ENCODE measurements at regions not wholly inside any gene's neighbourhood (a gene's known extent, or its start where the extent isn't known, plus 50 kb on each side); places are given as distances from the start of the nearest gene placed in this dataset.

GRCh38 chr1:30381671-30382365 is 341.6 kb downstream of the MATN1 start:
- no peak for DNase-seq
- no peak overlapping the region for H3K4me3 ChIP-seq
- H3K4me1 ChIP-seq = peaks cover 4 to 6% of the 10 kb centered on the region in 2 donors
- H3K27me3 ChIP-seq = no peaks in the 10 kb centered on the region
- H3K36me3 ChIP-seq = no peaks in the 10 kb centered on the region
- intact Hi-C loops (cut with DNase I; ENCODE audit: low total_unique reads) (loop anchor here (5.0 kb wide), 1 partner anchor 140 kb away; no protein-coding TSS in a partner anchor), in situ Hi-C loops (cut with MboI; ENCODE audit: low sequenced_read_pairs in 4 of 4) (loop anchor here in 2 of 4 donors (10.0 to 25.0 kb wide), 2 partner anchors 1145 to 1147 kb away; partner anchors contain the start of genes MECR (in 2 of the 2) and PTPRU (in 2 of the 2))
- no peak for ATAC-seq
- no peak overlapping the region for H3K27ac ChIP-seq
- H3K9me3 ChIP-seq = no peaks in the 10 kb centered on the region
- TF ChIP-seq, protein P1, sequence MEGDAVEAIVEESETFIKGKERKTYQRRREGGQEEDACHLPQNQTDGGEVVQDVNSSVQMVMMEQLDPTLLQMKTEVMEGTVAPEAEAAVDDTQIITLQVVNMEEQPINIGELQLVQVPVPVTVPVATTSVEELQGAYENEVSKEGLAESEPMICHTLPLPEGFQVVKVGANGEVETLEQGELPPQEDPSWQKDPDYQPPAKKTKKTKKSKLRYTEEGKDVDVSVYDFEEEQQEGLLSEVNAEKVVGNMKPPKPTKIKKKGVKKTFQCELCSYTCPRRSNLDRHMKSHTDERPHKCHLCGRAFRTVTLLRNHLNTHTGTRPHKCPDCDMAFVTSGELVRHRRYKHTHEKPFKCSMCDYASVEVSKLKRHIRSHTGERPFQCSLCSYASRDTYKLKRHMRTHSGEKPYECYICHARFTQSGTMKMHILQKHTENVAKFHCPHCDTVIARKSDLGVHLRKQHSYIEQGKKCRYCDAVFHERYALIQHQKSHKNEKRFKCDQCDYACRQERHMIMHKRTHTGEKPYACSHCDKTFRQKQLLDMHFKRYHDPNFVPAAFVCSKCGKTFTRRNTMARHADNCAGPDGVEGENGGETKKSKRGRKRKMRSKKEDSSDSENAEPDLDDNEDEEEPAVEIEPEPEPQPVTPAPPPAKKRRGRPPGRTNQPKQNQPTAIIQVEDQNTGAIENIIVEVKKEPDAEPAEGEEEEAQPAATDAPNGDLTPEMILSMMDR (IDR thresholded peaks at IDR 0.05 in 4 of 5, conservative IDR thresholded peaks at IDR 0.05 in 1 of 5) = no peak
- TF ChIP-seq POLR2A (IDR thresholded peaks at IDR 0.05) = no peak

DNA sequence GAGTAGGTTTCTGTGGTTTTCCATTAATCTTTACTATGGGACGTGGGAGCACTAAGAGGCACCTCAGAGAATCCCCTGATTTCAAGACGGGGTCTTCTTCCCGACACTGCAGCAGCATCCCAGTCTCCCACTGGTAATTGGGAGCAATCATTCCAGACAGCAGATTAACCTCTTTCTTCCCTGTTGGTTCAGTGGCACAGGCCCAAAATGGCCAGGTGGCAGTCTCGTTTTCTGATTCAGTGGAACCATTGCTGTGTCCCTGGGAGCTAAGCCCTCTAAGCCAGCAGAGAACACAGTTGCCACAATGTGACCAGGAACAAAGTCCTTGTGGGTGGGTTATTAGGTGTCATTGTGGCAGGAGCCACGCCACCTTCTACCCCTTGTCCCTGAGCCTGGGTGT is 342.1 kb downstream of the MATN1 start:
- DNase-seq = no peak
- no peak for TF ChIP-seq POLR2A (IDR thresholded peaks at IDR 0.05)
- TF ChIP-seq, protein P1 (IDR thresholded peaks at IDR 0.05 in 4 of 5, conservative IDR thresholded peaks at IDR 0.05 in 1 of 5) = no peak
- H3K27me3 ChIP-seq = no peaks in the 10 kb centered on the region
- intact Hi-C loops (cut with DNase I; ENCODE audit: low total_unique reads) (loop anchor here (5.0 kb wide), 1 partner anchor 141 kb away; no protein-coding TSS in a partner anchor), in situ Hi-C loops (cut with MboI; ENCODE audit: low sequenced_read_pairs in 4 of 4) (loop anchor here in 2 of 4 donors (10.0 to 25.0 kb wide), 2 partner anchors 1144 to 1146 kb away; partner anchors contain the start of genes MECR (in 2 of the 2) and PTPRU (in 2 of the 2))
- no peaks in the 10 kb centered on the region for H3K9me3 ChIP-seq
- H3K4me1 ChIP-seq = peaks cover 4 to 6% of the 10 kb centered on the region in 2 donors
- H3K27ac ChIP-seq = no peak overlapping the region
- no peaks in the 10 kb centered on the region for H3K36me3 ChIP-seq
- no peak for ATAC-seq
- no peak overlapping the region for H3K4me3 ChIP-seq

- no peak for ATAC-seq
- Histone ChIP-seq H3K36me3 (no peaks in the 10 kb centered on the region), H3K4me1 (peaks cover 4 to 6% of the 10 kb centered on the region in 2 donors), H3K27me3 (no peaks in the 10 kb centered on the region), H3K4me3 (no peak overlapping the region), H3K9me3 (no peaks in the 10 kb centered on the region), H3K27ac (no peak overlapping the region)
- in situ Hi-C loops (cut with MboI; ENCODE audit: low sequenced_read_pairs in 4 of 4) = loop anchor here in 2 of 4 donors (10.0 to 25.0 kb wide), 2 partner anchors 1143 to 1146 kb away; partner anchors contain the start of genes MECR (in 2 of the 2) and PTPRU (in 2 of the 2)
- no peak for DNase-seq
- TF ChIP-seq, protein P1 (IDR thresholded peaks at IDR 0.05 in 4 of 5, conservative IDR thresholded peaks at IDR 0.05 in 1 of 5) = no peak
- TF ChIP-seq POLR2A (IDR thresholded peaks at IDR 0.05) = no peak
- intact Hi-C loops (cut with DNase I; ENCODE audit: low total_unique reads) = loop anchor here (1.0 to 5.0 kb wide), 3 partner anchors 142 to 1144 kb away; partner anchors contain the start of gene PTPRU
Observed at GRCh38 chr1:30380625-30380984, 342.8 kb downstream of the MATN1 start.

DNA sequence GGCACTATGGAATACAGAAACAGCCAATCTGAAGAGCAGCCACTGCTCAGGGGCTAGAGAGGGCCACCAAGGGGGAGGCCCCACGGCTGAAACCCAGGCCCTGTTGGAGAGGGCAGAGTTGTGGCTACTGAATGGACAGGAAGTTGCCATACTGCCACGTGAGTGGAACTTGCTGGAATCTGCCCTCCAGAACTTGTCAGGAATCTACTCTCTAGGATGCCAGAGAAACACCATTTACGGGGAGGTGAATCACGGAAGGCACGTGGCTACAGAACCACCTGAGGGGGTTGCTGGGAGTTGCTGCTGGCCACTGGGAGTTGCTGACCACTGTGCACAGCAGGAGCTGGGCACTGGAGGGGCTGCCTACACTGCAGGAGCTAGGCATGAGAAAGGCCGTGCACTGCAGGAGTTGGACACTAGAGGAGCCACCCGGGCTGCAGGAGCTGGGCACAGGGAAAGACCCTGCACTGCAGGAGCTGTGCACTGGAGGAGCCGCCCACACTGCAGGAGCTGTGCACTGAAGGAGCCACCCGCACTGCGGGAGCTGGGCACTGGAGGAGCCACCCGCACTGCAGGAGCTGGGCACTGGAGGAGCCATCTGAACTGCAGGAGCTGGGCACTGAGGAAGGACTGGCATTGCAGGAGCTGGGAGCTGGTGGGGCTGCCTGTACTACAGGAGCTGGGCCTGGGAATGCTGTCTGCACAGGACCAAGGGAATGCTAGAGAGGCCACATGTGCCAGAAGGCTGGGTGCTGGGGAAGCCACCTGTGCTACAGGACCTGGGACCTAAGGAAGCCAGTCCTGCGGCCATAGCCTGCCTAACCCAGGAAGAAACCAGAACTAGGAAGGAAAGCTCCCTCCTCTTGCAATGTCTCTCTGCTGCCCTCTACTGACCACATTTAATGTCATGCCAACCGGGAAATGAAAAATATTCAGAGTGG is 343.4 kb downstream of the MATN1 start:
- DNase-seq = peak; percentile 18 to 31
- TF ChIP-seq, protein P1 (IDR thresholded peaks at IDR 0.05 in 4 of 5, conservative IDR thresholded peaks at IDR 0.05 in 1 of 5) = peak; percentile 63 to 86 (median 77)
- TF ChIP-seq POLR2A (IDR thresholded peaks at IDR 0.05) = no peak
- Histone ChIP-seq H3K4me3 (no peak overlapping the region), H3K36me3 (no peaks in the 10 kb centered on the region), H3K9me3 (no peaks in the 10 kb centered on the region), H3K4me1 (peaks cover 4 to 6% of the 10 kb centered on the region in 2 donors), H3K27ac (no peak overlapping the region), H3K27me3 (no peaks in the 10 kb centered on the region)
- in situ Hi-C loops (cut with MboI; ENCODE audit: low sequenced_read_pairs in 4 of 4) (loop anchor here in 2 of 4 donors (10.0 to 25.0 kb wide), 2 partner anchors 1143 to 1145 kb away; partner anchors contain the start of genes MECR (in 2 of the 2) and PTPRU (in 2 of the 2)), intact Hi-C loops (cut with DNase I; ENCODE audit: low total_unique reads) (loop anchor here (1.0 to 5.0 kb wide), 3 partner anchors 142 to 1144 kb away; partner anchors contain the start of gene PTPRU)
- ATAC-seq = peak; percentile 76 to 79

All from gastrocnemius medialis (tissue), 4 donors.